ENCODE measurements at regions not wholly inside any gene's neighbourhood (a gene's known extent, or its start where the extent isn't known, plus 50 kb on each side); places are given as distances from the start of the nearest gene placed in this dataset.

- Histone ChIP-seq H3K9me3 (no peaks in the 10 kb centered on the region), H3K36me3 (no peaks in the 10 kb centered on the region), H3K27ac (no peak overlapping the region), H3K4me3 (no peak overlapping the region), H3K4me1 (no peaks in the 10 kb centered on the region), H3K27me3 (no peaks in the 10 kb centered on the region)
- TF ChIP-seq CTCF (IDR thresholded peaks at IDR 0.05) (no peak), POLR2AphosphoS5 (IDR thresholded peaks at IDR 0.05) (no peak), EP300 (IDR thresholded peaks at IDR 0.05) (no peak), POLR2A (IDR thresholded peaks at IDR 0.05) (no peak)
- DNase-seq, result no peak
- intact Hi-C loops (cut with DNase I), result no loop called here
- WGBS, 2 donors, result 78 to 85% methylated on average over 2 of the region's 2 CpGs
Measured at GRCh38 chr13:108475181-108475580, 154.2 kb upstream of the MYO16 start.

GRCh38 chr13:108477376-108477775 is 152.0 kb upstream of the MYO16 start:
- intact Hi-C loops (cut with DNase I), result no loop called here
- DNase-seq, result no peak
- H3K4me3 ChIP-seq, result no peak overlapping the region
- no peaks in the 10 kb centered on the region for H3K4me1 ChIP-seq
- H3K9me3 ChIP-seq, result no peaks in the 10 kb centered on the region
- no peaks in the 10 kb centered on the region for H3K27me3 ChIP-seq
- H3K27ac ChIP-seq, result no peak overlapping the region
- WGBS, 2 donors, result 9 to 50% methylated on average over 4 of the region's 4 CpGs
- H3K36me3 ChIP-seq, result no peaks in the 10 kb centered on the region
- TF ChIP-seq EP300 (IDR thresholded peaks at IDR 0.05) (no peak), CTCF (IDR thresholded peaks at IDR 0.05) (no peak), POLR2A (IDR thresholded peaks at IDR 0.05) (no peak), POLR2AphosphoS5 (IDR thresholded peaks at IDR 0.05) (no peak)

GRCh38 chr13:108478179-108478578 is 151.2 kb upstream of the MYO16 start:
- Histone ChIP-seq H3K36me3 (no peaks in the 10 kb centered on the region), H3K4me1 (no peaks in the 10 kb centered on the region), H3K4me3 (no peak overlapping the region), H3K27me3 (no peaks in the 10 kb centered on the region), H3K27ac (no peak overlapping the region), H3K9me3 (no peaks in the 10 kb centered on the region)
- DNase-seq, result no peak
- whole genome bisulfite sequencing, 2 donors, result 91% methylated on average over 1 of the region's 1 CpG
- intact Hi-C loops (cut with DNase I), result no loop called here
- TF ChIP-seq POLR2A (IDR thresholded peaks at IDR 0.05), result no peak
- no peak for TF ChIP-seq POLR2AphosphoS5 (IDR thresholded peaks at IDR 0.05)
- no peak for TF ChIP-seq EP300 (IDR thresholded peaks at IDR 0.05)
- no peak for TF ChIP-seq CTCF (IDR thresholded peaks at IDR 0.05)

- no peak for DNase-seq
- WGBS, 2 donors, result 27 to 47% methylated on average over 1 of the region's 1 CpG
- TF ChIP-seq EP300 (IDR thresholded peaks at IDR 0.05) (no peak), POLR2AphosphoS5 (IDR thresholded peaks at IDR 0.05) (no peak), CTCF (IDR thresholded peaks at IDR 0.05) (no peak), POLR2A (IDR thresholded peaks at IDR 0.05) (no peak)
- no peak overlapping the region for H3K27ac ChIP-seq
- H3K36me3 ChIP-seq, result no peaks in the 10 kb centered on the region
- H3K4me1 ChIP-seq, result no peaks in the 10 kb centered on the region
- no peaks in the 10 kb centered on the region for H3K9me3 ChIP-seq
- intact Hi-C loops (cut with DNase I), result no loop called here
- H3K27me3 ChIP-seq, result no peaks in the 10 kb centered on the region
- no peak overlapping the region for H3K4me3 ChIP-seq
Measured at GRCh38 chr13:108483981-108484380, 145.4 kb upstream of the MYO16 start.

- Histone ChIP-seq H3K36me3 (no peaks in the 10 kb centered on the region), H3K4me1 (no peaks in the 10 kb centered on the region), H3K27me3 (no peaks in the 10 kb centered on the region), H3K4me3 (no peak overlapping the region), H3K27ac (no peak overlapping the region), H3K9me3 (peaks cover 0 to 1% (median 0%) of the 10 kb centered on the region in 4 donors)
- TF ChIP-seq POLR2AphosphoS5 (IDR thresholded peaks at IDR 0.05), result no peak
- DNase-seq, result no peak
- intact Hi-C loops (cut with DNase I), result no loop called here
Measured at GRCh38 chr13:108486096-108486495, 143.3 kb upstream of the MYO16 start.

Data from sigmoid colon (tissue), 6 donors.